HG02884 (cell line): ENCODE measurements at regions not wholly inside any gene's neighbourhood (a gene's known extent, or its start where the extent isn't known, plus 50 kb on each side); places are given as distances from the start of the nearest gene placed in this dataset.
A peak's percentile ranks its signal among the peaks of the same experiment; 100 is the strongest.
"Not testable (repeated sequence)": the region's sequence is repeated elsewhere in the genome, so short reads cannot be mapped to it uniquely, and the experiment has no call there.

Experiments used
- ATAC-seq: cut with Tn5 transposase; IDR thresholded peaks from one replicate; pipeline ENCODE4 v1.9.1; 2021; ENCODE audit warnings: mild to moderate bottlenecking, moderate library complexity; ENCODE audit not compliant: unreplicated experiment

GRCh38 chr2:187679454-187679853, 125.2 kb upstream of the TFPI start:
- ATAC-seq: no peak

GRCh38 chr2:187684174-187684573, 129.9 kb upstream of the TFPI start:
- ATAC-seq: no peak

- ATAC-seq: no peak
Observed at GRCh38 chr2:187686416-187687024, 132.3 kb upstream of the TFPI start.

- no peak for ATAC-seq
Observed at GRCh38 chr2:187687585-187687984, 133.3 kb upstream of the TFPI start.

GRCh38 chr2:187689372-187689771, 135.1 kb upstream of the TFPI start:
- no peak for ATAC-seq

GRCh38 chr2:187693923-187694322, 139.7 kb upstream of the TFPI start:
- no peak for ATAC-seq

- not testable (repeated sequence) for ATAC-seq
Observed at GRCh38 chr2:187696644-187697043, 142.4 kb upstream of the TFPI start.

- ATAC-seq: no peak
Observed at GRCh38 chr2:187698374-187699110, 144.3 kb upstream of the TFPI start.

GRCh38 chr2:187702157-187702556, 147.9 kb upstream of the TFPI start:
- ATAC-seq: no peak

- ATAC-seq: no peak
Observed at GRCh38 chr2:187708272-187708671, 154.0 kb upstream of the TFPI start.

GRCh38 chr2:187709065-187709464, 154.8 kb upstream of the TFPI start:
- ATAC-seq: no peak

GRCh38 chr2:187710791-187711521, 156.7 kb upstream of the TFPI start:
- ATAC-seq: no peak

GRCh38 chr2:187715590-187715989, 161.4 kb upstream of the TFPI start:
- no peak for ATAC-seq

GRCh38 chr2:187716301-187716700, 162.1 kb upstream of the TFPI start:
- no peak for ATAC-seq

GRCh38 chr2:187718092-187718491, 163.9 kb upstream of the TFPI start:
- ATAC-seq: no peak

GRCh38 chr2:187719510-187719909, 165.3 kb upstream of the TFPI start:
- no peak for ATAC-seq

GRCh38 chr2:187748958-187749357, 194.7 kb upstream of the TFPI start:
- ATAC-seq: no peak

- no peak for ATAC-seq
Observed at GRCh38 chr2:187749804-187750431, 195.7 kb upstream of the TFPI start.

GRCh38 chr2:187768995-187769394, 214.8 kb upstream of the TFPI start:
- ATAC-seq: no peak

GRCh38 chr2:187769437-187769836, 215.2 kb upstream of the TFPI start:
- no peak for ATAC-seq

GRCh38 chr2:187774551-187775071, 220.4 kb upstream of the TFPI start:
- ATAC-seq: peak; percentile 82
